ENCODE measurements at regions not wholly inside any gene's neighbourhood (a gene's known extent, or its start where the extent isn't known, plus 50 kb on each side); places are given as distances from the start of the nearest gene placed in this dataset.

GRCh38 chr4:77314697-77315096 is 157.7 kb downstream of the CCNG2 start:
- Histone ChIP-seq H3K4me1 (ENCODE audit: control insufficient read depth, insufficient read depth, low read length) (no peaks in the 10 kb centered on the region), H4K20me1 (ENCODE audit: control insufficient read depth, insufficient read depth) (no peaks in the 10 kb centered on the region), H3K27ac (ENCODE audit: control insufficient read depth, insufficient read depth) (no peak overlapping the region), H3K9ac (ENCODE audit: control insufficient read depth, insufficient read depth, low read length) (no peak overlapping the region), H3K27me3 (replicated peaks in 1 of 2; ENCODE audit: control insufficient read depth in 2 of 2, insufficient read depth in 2 of 2, low read length in 1 of 2) (no peaks in the 10 kb centered on the region), H2AFZ (ENCODE audit: control insufficient read depth, low read depth, low read length) (no peak overlapping the region), H3K36me3 (ENCODE audit: control insufficient read depth in 2 of 2, insufficient read depth in 2 of 2, low read length in 1 of 2) (no peaks in the 10 kb centered on the region), H3K4me3 (no peak overlapping the region), H3K9me3 (replicated peaks; ENCODE audit: control insufficient read depth, insufficient read depth, low read length) (peaks cover 3% of the 10 kb centered on the region; the same call in 1 of the 3 replicates), H3K79me2 (ENCODE audit: control insufficient read depth, insufficient read depth, low read length) (no peaks in the 10 kb centered on the region), H3K4me2 (ENCODE audit: control insufficient read depth, insufficient read depth) (no peak overlapping the region)
- FAIRE-seq (no peak), DNase-seq (ENCODE audit: low read depth, low spot score) (no peak), ATAC-seq (no peak)
- WGBS (ENCODE audit: insufficient coverage, insufficient replicate concordance, low lambda C conversion rate, missing lambda C conversion rate) = 12% methylated on average over 4 of the region's 4 CpGs
- CTCF ChIA-PET = no interaction called here
- in situ Hi-C loops (cut with MboI) = no loop called here
- intact Hi-C loops (cut with micrococcal nuclease; ENCODE audit: unreplicated experiment) = no loop called here
- BruUV-seq (replicated peaks) = no TSS peak
- POLR2A ChIA-PET = no interaction called here
- TF ChIP-seq RAD21 (IDR thresholded peaks at IDR 0.05; ENCODE audit: insufficient read depth, low read depth, low read length) = no peak
- no peak for TF ChIP-seq TAF1 (IDR thresholded peaks at IDR 0.05; ENCODE audit: borderline replicate concordance, low read depth, low read length)
- no peak for TF ChIP-seq FOS (IDR thresholded peaks at IDR 0.05; ENCODE audit: borderline replicate concordance, extremely low read depth, insufficient read length)
- no peak for TF ChIP-seq MTA2 (IDR thresholded peaks at IDR 0.05; ENCODE audit: low read depth)
- no peak for TF ChIP-seq POLR2AphosphoS2 (IDR thresholded peaks at IDR 0.05; ENCODE audit: low read depth, low read length)
- TF ChIP-seq SP1 (IDR thresholded peaks at IDR 0.05; ENCODE audit: low read depth, low read length) = no peak
- no peak for TF ChIP-seq E2F8 (IDR thresholded peaks at IDR 0.05; ENCODE audit: low read depth, partially characterized antibody)
- TF ChIP-seq PML (IDR thresholded peaks at IDR 0.05; ENCODE audit: low read length) = no peak
- no peak for TF ChIP-seq KDM1A (IDR thresholded peaks at IDR 0.05; ENCODE audit: borderline replicate concordance)
- TF ChIP-seq PAX8 (IDR thresholded peaks at IDR 0.05) = no peak
- no peak for TF ChIP-seq NFYA (IDR thresholded peaks at IDR 0.05; ENCODE audit: borderline replicate concordance, low read depth, low read length)
- TF ChIP-seq NFYB (IDR thresholded peaks at IDR 0.05; ENCODE audit: insufficient read depth, low read depth, low read length) = no peak
- no peak for TF ChIP-seq CHD2 (IDR thresholded peaks at IDR 0.05; ENCODE audit: borderline replicate concordance, low read depth, low read length)
- TF ChIP-seq CBX5 (IDR thresholded peaks at IDR 0.05; ENCODE audit: low read depth) = no peak
- TF ChIP-seq SIN3A (IDR thresholded peaks at IDR 0.05; ENCODE audit: low read depth, low read length) = no peak
- TF ChIP-seq ZNF622 (IDR thresholded peaks at IDR 0.05) = no peak
- no peak for TF ChIP-seq RUNX3 (IDR thresholded peaks at IDR 0.05; ENCODE audit: low read length)
- no peak for TF ChIP-seq ZNF687 (IDR thresholded peaks at IDR 0.05)
- SMC1A ChIA-PET (ENCODE audit: uncharacterized antibody, unreplicated experiment) = no interaction called here
- RAD21 ChIA-PET (ENCODE audit: unreplicated experiment) = no interaction called here

Measured in GM12878 (cell line).